Esophagus squamous epithelium (tissue), 4 donors: ENCODE measurements at regions not wholly inside any gene's neighbourhood (a gene's known extent, or its start where the extent isn't known, plus 50 kb on each side); places are given as distances from the start of the nearest gene placed in this dataset.

ENCODE experiments used
- CTCF ChIP-seq, 6 experiments: fragments of 450-650 bp in 4 of 6; fragments of 200-600 bp in 2 of 6; sonication (generic) in 2 of 6; IDR thresholded peaks; one replicate each; pipeline ENCODE4 v1.5.1; 2016 to 2019; ENCODE audit warnings: antibody characterized with exemption in 6 of 6, mild to moderate bottlenecking in 4 of 6, moderate library complexity in 4 of 6
- POLR2A ChIP-seq, 4 donors: fragments of 450-650 bp; IDR thresholded peaks; one replicate each; pipeline ENCODE4 v1.6.1; 2017; ENCODE audit warnings: antibody characterized with exemption in 4 of 4, mild to moderate bottlenecking in 4 of 4, moderate library complexity in 3 of 4

- TF ChIP-seq POLR2A (IDR thresholded peaks at IDR 0.05) (no peak), CTCF (IDR thresholded peaks at IDR 0.05) (no peak)
These were observed 63.5 kb upstream of the ANKRD10 start for GRCh38 chr13:110978390-110978789.
